GM12878 (cell line): ENCODE measurements at regions not wholly inside any gene's neighbourhood (a gene's known extent, or its start where the extent isn't known, plus 50 kb on each side); places are given as distances from the start of the nearest gene placed in this dataset.

Experiments used
- CBFB ChIP-seq: IDR thresholded peaks from 2 replicates; pipeline ENCODE4 v1.6.1; 2016; ENCODE audit warnings: antibody characterized with exemption, low read depth
- CBX5 ChIP-seq: sonication (generic); IDR thresholded peaks from 2 replicates; pipeline ENCODE4 v1.6.1; 2016; ENCODE audit warnings: low read depth, moderate library complexity, mild to moderate bottlenecking, inconsistent platforms
- EGR1 ChIP-seq, 2 experiments: IDR thresholded peaks; 1 replicate in 1 of 2; 2 replicates in 1 of 2; pipeline ENCODE4 v1.6.1; 2011 to 2012; ENCODE audit warnings: low read depth in 2 of 2, low read length in 2 of 2, borderline replicate concordance in 1 of 2, mild to moderate bottlenecking in 1 of 2, moderate library complexity in 1 of 2
- EP300 ChIP-seq, 2 experiments: fragments of 150-350 bp in 1 of 2; IDR thresholded peaks; 2 replicates each; pipeline ENCODE4 v1.6.1; 2011 to 2012; ENCODE audit warnings: low read depth in 2 of 2, low read length in 2 of 2, borderline replicate concordance in 1 of 2, improper control_type of control experiment in 1 of 2, inconsistent platforms in 1 of 2; ENCODE audit not compliant: control insufficient read depth in 1 of 2
- ETV6 ChIP-seq, 2 experiments: fragments of 450-650 bp in 1 of 2; IDR thresholded peaks in 1 of 2; conservative IDR thresholded peaks in 1 of 2; 2 replicates each; pipeline ENCODE4 v1.6.1; 2014; ENCODE audit warnings: antibody characterized with exemption in 1 of 2, borderline replicate concordance in 1 of 2, low read depth in 1 of 2, mild to moderate bottlenecking in 1 of 2, moderate library complexity in 1 of 2
- JUND ChIP-seq: IDR thresholded peaks from 2 replicates; pipeline ENCODE4 v1.6.1; 2012; ENCODE audit warnings: low read depth, mild to moderate bottlenecking, low read length, improper control_type of control experiment, moderate library complexity
- NFYB ChIP-seq: IDR thresholded peaks from 2 replicates; pipeline ENCODE4 v1.6.1; 2011; ENCODE audit warnings: low read depth, mild to moderate bottlenecking, low read length, improper control_type of control experiment, moderate library complexity; ENCODE audit not compliant: insufficient read depth
- POLR2A ChIP-seq: IDR thresholded peaks from 2 replicates; pipeline ENCODE4 v1.6.1; 2011; ENCODE audit warnings: low read depth, mild to moderate bottlenecking, low read length
- POLR2AphosphoS5 ChIP-seq: IDR thresholded peaks from 2 replicates; pipeline ENCODE4 v1.6.1; 2011; ENCODE audit warnings: mild to moderate bottlenecking, low read length, inconsistent platforms
- RAD21 ChIP-seq: IDR thresholded peaks from 2 replicates; pipeline ENCODE4 v1.6.1; 2011; ENCODE audit warnings: mild to moderate bottlenecking, low read depth, low read length, moderate library complexity; ENCODE audit not compliant: insufficient read depth
- SRF ChIP-seq, 2 experiments: IDR thresholded peaks; 2 replicates each; pipeline ENCODE4 v1.6.1; 2011; ENCODE audit warnings: low read depth in 2 of 2, low read length in 2 of 2, mild to moderate bottlenecking in 1 of 2, moderate library complexity in 1 of 2
- TF ChIP-seq, protein P1 (sequence below), 3 experiments: IDR thresholded peaks in 2 of 3; conservative IDR thresholded peaks in 1 of 3; 2 replicates each; pipeline ENCODE4 v1.5.1; 2011; ENCODE audit warnings: low read depth in 3 of 3, low read length in 3 of 3, mild to moderate bottlenecking in 3 of 3, control low read depth in 2 of 3, moderate library complexity in 2 of 3, inconsistent platforms in 1 of 3, mixed read lengths in 1 of 3; ENCODE audit not compliant: control insufficient read depth in 2 of 3, insufficient read depth in 1 of 3; ENCODE audit errors: extremely low read depth in 1 of 3
- TF ChIP-seq, protein P2 (sequence below): fragments of 450-650 bp; IDR thresholded peaks from 2 replicates; pipeline ENCODE4 v1.6.1; 2017; ENCODE audit warnings: mild to moderate bottlenecking, moderate library complexity
- TF ChIP-seq, protein P3 (sequence below): fragments of 450-650 bp; formaldehyde crosslinking; IDR thresholded peaks from 2 replicates; pipeline ENCODE4 v1.4.0; 2020; ENCODE audit warnings: mild to moderate bottlenecking, moderate library complexity

DNA sequence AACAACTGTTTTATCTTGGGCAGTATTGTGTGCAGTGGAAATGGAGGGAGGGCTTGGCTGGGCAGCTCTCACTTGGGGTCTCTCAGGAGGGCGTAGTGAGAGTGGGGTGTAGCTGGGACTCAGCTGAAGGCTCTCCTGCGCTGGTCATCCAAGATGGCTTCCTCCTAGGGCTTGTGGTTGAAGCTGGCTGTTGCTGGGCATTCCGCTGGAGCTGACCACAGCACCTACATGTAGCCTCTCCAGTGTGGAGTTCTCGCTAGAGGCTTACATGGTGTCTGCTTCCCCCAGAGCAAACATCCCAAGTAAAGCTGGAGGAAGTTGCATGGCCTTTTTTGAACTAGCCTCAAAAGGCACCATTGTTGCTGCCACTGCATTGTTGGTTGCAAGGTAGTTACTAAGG, 344.1 kb upstream of the MARCKS start:
- TF ChIP-seq, protein P1, sequence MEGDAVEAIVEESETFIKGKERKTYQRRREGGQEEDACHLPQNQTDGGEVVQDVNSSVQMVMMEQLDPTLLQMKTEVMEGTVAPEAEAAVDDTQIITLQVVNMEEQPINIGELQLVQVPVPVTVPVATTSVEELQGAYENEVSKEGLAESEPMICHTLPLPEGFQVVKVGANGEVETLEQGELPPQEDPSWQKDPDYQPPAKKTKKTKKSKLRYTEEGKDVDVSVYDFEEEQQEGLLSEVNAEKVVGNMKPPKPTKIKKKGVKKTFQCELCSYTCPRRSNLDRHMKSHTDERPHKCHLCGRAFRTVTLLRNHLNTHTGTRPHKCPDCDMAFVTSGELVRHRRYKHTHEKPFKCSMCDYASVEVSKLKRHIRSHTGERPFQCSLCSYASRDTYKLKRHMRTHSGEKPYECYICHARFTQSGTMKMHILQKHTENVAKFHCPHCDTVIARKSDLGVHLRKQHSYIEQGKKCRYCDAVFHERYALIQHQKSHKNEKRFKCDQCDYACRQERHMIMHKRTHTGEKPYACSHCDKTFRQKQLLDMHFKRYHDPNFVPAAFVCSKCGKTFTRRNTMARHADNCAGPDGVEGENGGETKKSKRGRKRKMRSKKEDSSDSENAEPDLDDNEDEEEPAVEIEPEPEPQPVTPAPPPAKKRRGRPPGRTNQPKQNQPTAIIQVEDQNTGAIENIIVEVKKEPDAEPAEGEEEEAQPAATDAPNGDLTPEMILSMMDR (IDR thresholded peaks at IDR 0.05 in 2 of 3, conservative IDR thresholded peaks at IDR 0.05 in 1 of 3; ENCODE audit: control insufficient read depth in 2 of 3, extremely low read depth in 1 of 3, insufficient read depth in 1 of 3, low read depth in 3 of 3, low read length in 3 of 3): no peak
- TF ChIP-seq, protein P2, sequence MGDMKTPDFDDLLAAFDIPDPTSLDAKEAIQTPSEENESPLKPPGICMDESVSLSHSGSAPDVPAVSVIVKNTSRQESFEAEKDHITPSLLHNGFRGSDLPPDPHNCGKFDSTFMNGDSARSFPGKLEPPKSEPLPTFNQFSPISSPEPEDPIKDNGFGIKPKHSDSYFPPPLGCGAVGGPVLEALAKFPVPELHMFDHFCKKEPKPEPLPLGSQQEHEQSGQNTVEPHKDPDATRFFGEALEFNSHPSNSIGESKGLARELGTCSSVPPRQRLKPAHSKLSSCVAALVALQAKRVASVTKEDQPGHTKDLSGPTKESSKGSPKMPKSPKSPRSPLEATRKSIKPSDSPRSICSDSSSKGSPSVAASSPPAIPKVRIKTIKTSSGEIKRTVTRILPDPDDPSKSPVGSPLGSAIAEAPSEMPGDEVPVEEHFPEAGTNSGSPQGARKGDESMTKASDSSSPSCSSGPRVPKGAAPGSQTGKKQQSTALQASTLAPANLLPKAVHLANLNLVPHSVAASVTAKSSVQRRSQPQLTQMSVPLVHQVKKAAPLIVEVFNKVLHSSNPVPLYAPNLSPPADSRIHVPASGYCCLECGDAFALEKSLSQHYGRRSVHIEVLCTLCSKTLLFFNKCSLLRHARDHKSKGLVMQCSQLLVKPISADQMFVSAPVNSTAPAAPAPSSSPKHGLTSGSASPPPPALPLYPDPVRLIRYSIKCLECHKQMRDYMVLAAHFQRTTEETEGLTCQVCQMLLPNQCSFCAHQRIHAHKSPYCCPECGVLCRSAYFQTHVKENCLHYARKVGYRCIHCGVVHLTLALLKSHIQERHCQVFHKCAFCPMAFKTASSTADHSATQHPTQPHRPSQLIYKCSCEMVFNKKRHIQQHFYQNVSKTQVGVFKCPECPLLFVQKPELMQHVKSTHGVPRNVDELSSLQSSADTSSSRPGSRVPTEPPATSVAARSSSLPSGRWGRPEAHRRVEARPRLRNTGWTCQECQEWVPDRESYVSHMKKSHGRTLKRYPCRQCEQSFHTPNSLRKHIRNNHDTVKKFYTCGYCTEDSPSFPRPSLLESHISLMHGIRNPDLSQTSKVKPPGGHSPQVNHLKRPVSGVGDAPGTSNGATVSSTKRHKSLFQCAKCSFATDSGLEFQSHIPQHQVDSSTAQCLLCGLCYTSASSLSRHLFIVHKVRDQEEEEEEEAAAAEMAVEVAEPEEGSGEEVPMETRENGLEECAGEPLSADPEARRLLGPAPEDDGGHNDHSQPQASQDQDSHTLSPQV: no peak
- no peak for TF ChIP-seq NFYB
- TF ChIP-seq JUND: no peak
- no peak for TF ChIP-seq SRF (IDR thresholded peaks at IDR 0.05; ENCODE audit: low read depth in 2 of 2, low read length in 2 of 2)
- TF ChIP-seq CBFB: no peak
- no peak for TF ChIP-seq POLR2A
- no peak for TF ChIP-seq ETV6 (conservative IDR thresholded peaks at IDR 0.05 in 1 of 2, IDR thresholded peaks at IDR 0.05 in 1 of 2; ENCODE audit: borderline replicate concordance in 1 of 2, low read depth in 1 of 2)
- TF ChIP-seq, protein P3, sequence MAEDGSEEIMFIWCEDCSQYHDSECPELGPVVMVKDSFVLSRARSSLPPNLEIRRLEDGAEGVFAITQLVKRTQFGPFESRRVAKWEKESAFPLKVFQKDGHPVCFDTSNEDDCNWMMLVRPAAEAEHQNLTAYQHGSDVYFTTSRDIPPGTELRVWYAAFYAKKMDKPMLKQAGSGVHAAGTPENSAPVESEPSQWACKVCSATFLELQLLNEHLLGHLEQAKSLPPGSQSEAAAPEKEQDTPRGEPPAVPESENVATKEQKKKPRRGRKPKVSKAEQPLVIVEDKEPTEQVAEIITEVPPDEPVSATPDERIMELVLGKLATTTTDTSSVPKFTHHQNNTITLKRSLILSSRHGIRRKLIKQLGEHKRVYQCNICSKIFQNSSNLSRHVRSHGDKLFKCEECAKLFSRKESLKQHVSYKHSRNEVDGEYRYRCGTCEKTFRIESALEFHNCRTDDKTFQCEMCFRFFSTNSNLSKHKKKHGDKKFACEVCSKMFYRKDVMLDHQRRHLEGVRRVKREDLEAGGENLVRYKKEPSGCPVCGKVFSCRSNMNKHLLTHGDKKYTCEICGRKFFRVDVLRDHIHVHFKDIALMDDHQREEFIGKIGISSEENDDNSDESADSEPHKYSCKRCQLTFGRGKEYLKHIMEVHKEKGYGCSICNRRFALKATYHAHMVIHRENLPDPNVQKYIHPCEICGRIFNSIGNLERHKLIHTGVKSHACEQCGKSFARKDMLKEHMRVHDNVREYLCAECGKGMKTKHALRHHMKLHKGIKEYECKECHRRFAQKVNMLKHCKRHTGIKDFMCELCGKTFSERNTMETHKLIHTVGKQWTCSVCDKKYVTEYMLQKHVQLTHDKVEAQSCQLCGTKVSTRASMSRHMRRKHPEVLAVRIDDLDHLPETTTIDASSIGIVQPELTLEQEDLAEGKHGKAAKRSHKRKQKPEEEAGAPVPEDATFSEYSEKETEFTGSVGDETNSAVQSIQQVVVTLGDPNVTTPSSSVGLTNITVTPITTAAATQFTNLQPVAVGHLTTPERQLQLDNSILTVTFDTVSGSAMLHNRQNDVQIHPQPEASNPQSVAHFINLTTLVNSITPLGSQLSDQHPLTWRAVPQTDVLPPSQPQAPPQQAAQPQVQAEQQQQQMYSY: no peak
- no peak for TF ChIP-seq CBX5
- TF ChIP-seq EGR1 (IDR thresholded peaks at IDR 0.05; ENCODE audit: borderline replicate concordance in 1 of 2, low read depth in 2 of 2, low read length in 2 of 2): no peak
- no peak for TF ChIP-seq EP300 (IDR thresholded peaks at IDR 0.05; ENCODE audit: borderline replicate concordance in 1 of 2, control insufficient read depth in 1 of 2, low read depth in 2 of 2, low read length in 2 of 2)
- TF ChIP-seq POLR2AphosphoS5: no peak
- TF ChIP-seq RAD21: no peak
